HUES6 (cell line): ENCODE measurements at regions not wholly inside any gene's neighbourhood (a gene's known extent, or its start where the extent isn't known, plus 50 kb on each side); places are given as distances from the start of the nearest gene placed in this dataset.

Source experiments
- H3K27ac ChIP-seq: 2 replicates; pipeline ENCODE4 v1.7.0; 2013; ENCODE audit warnings: low read depth, mild to moderate bottlenecking, low read length, inconsistent platforms
- H3K27me3 ChIP-seq: 2 replicates; pipeline ENCODE4 v1.6.1; 2013; ENCODE audit warnings: low read length; ENCODE audit not compliant: control insufficient read depth, insufficient read depth
- H3K36me3 ChIP-seq: 2 replicates; pipeline ENCODE4 v1.6.1; 2013; ENCODE audit warnings: low read length; ENCODE audit not compliant: control insufficient read depth, insufficient read depth
- H3K4me1 ChIP-seq: 2 replicates; pipeline ENCODE4 v1.6.1; 2013; ENCODE audit warnings: low read length; ENCODE audit not compliant: control insufficient read depth, insufficient read depth
- H3K4me3 ChIP-seq: 2 replicates; pipeline ENCODE4 v1.5.1; 2013; ENCODE audit warnings: low read depth, low read length
- H3K9ac ChIP-seq: one replicate; pipeline ENCODE4 v1.6.1; 2013; ENCODE audit warnings: mild to moderate bottlenecking, low read length
- H3K9me3 ChIP-seq: 2 replicates; pipeline ENCODE4 v1.6.1; 2013; ENCODE audit warnings: low read depth, low read length; ENCODE audit not compliant: control insufficient read depth, insufficient read depth

DNA sequence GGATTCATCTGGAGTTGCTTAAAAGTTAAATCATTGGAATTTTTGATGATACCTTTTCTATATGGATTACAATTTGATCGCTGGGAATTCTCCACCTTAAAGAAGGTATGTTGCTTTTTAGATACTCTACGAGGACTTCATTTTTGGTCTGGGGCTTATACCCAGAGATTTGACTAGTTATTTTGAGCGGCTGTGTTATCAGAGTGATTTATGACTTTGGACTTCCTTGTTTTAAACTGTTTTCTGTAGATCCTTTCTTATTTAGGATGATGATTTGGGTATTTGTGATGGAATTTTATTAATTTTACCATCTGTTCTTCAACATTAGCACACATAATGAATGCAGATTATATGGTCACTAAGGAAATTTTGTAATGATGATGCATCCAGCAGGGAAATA lies 75.2 kb downstream of the SOX4 start:
- Histone ChIP-seq H3K4me1 (peaks cover 27% of the 10 kb centered on the region), H3K36me3 (peaks cover 25% of the 10 kb centered on the region), H3K27ac (no peak overlapping the region), H3K9me3 (no peaks in the 10 kb centered on the region), H3K4me3 (peak overlapping the region; percentile 82), H3K27me3 (peaks cover 18% of the 10 kb centered on the region), H3K9ac (no peak overlapping the region)

DNA sequence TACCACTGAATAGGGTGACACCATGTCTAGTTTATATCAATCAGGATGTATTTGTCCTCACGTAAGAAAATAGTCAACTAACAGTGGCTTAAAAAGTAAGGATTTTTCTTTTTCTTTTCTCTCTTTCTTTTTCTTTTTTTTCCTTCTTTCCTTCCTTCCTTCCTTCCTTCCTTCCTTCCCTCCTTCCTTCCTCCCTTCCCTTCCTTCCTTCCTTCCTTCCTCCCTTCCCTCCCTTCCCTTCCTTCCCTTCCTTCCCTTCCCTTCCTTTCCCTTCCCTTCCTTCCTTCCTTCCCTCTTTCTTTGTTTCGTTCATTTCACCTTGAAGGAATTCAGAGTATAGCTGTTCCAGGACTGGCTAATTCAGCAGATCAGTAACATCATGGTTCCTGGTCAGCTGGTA lies 83.2 kb downstream of the SOX4 start:
- Histone ChIP-seq H3K27me3 (no peaks in the 10 kb centered on the region), H3K27ac (no peak overlapping the region), H3K36me3 (peaks cover 21% of the 10 kb centered on the region), H3K9ac (no peak overlapping the region), H3K9me3 (no peaks in the 10 kb centered on the region), H3K4me3 (no peak overlapping the region), H3K4me1 (peaks cover 11% of the 10 kb centered on the region)

DNA sequence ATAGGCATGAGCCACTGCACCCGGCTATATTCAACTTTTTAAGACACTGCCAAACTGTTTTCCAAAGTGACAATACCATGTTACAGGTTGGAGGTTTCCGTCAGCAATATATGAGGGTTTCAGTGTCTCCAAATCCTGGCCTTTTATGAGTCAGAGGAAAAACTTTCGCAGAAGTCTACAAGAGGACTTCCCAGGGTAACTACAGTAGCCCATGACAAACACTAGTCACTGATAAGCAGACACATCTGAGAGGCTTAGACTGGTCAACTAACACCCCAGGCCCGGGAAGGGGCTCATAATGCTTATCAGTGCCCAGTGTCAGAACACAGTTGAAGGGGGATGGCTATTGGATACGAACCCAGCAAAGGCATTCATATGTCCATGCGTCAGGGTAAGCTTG lies 85.4 kb downstream of the SOX4 start:
- H3K36me3 ChIP-seq = peaks cover 31% of the 10 kb centered on the region
- H3K27me3 ChIP-seq = no peaks in the 10 kb centered on the region
- H3K9ac ChIP-seq = no peak overlapping the region
- H3K4me3 ChIP-seq = no peak overlapping the region
- H3K4me1 ChIP-seq = peaks cover 11% of the 10 kb centered on the region
- H3K27ac ChIP-seq = no peak overlapping the region
- H3K9me3 ChIP-seq = no peaks in the 10 kb centered on the region

DNA sequence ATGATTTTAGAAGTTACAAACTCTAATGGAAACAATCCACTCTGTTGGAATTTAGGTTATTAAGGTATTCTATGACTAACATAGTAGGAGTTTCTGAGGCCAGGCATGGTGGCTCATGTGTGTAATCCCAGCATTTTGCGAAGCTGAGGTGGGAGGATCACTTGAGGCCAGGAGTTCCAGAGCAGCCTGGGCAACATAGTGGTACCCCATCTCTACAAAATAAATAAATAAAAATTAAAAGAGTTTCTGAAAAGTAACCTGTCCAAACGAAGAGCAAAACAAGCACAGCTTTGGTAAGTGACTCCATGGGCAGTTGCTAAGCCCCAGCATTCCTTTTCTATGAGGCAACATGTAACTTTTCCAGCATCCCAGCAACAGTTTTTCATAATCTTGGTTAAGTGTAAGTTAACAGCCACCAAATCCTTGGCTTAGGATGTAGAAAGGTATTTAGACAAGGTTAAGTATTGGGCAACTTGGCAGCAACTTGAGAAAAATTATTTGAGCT lies 86.3 kb downstream of the SOX4 start:
- H3K9me3 ChIP-seq = no peaks in the 10 kb centered on the region
- H3K27me3 ChIP-seq = no peaks in the 10 kb centered on the region
- H3K4me3 ChIP-seq = no peak overlapping the region
- H3K36me3 ChIP-seq = peaks cover 31% of the 10 kb centered on the region
- H3K4me1 ChIP-seq = peaks cover 11% of the 10 kb centered on the region
- no peak overlapping the region for H3K9ac ChIP-seq
- no peak overlapping the region for H3K27ac ChIP-seq

DNA sequence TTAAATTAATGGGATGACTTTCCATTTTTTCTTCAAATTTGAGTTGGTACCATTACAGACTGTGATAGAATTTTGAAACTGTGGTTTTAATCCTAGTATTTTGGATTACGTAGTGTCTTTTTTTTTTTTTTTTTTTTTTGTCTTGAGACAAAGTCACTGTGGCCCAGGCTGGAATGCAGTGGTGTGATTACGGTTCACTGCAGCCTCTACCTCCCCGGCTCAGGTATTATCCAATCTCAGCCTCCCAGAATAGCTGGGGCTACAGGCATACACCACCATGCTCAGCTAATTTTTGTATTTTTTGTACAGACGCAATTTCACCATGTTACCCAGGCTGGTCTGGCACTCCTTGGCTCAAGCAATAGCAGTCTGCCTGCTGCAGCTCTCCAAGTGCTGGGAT lies 87.1 kb downstream of the SOX4 start:
- H3K27me3 ChIP-seq = no peaks in the 10 kb centered on the region
- no peak overlapping the region for H3K27ac ChIP-seq
- no peak overlapping the region for H3K4me3 ChIP-seq
- H3K9me3 ChIP-seq = no peaks in the 10 kb centered on the region
- peaks cover 39% of the 10 kb centered on the region for H3K36me3 ChIP-seq
- no peak overlapping the region for H3K9ac ChIP-seq
- H3K4me1 ChIP-seq = peaks cover 11% of the 10 kb centered on the region

DNA sequence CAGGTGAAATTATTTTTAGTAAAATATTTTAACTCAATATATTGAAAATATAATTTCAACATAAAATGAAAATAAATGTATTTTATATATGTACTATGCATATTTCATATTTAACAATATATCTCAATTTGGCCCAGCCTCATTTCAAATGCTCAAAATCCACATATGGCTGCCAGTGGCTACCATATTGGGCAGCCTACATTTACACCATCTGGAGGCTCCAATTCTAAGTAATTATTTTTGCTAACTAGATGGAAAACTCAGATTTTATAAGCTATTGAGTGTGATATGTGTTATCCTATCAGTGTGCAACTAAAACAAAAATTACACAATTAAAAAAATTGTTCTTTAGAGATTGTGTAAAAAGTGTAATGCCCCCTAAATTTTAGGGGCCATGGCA lies 96.9 kb downstream of the SOX4 start:
- Histone ChIP-seq H3K27ac (no peak overlapping the region), H3K9ac (no peak overlapping the region), H3K4me1 (peaks cover 32% of the 10 kb centered on the region), H3K36me3 (peaks cover 24% of the 10 kb centered on the region), H3K9me3 (peaks cover 14% of the 10 kb centered on the region), H3K27me3 (no peaks in the 10 kb centered on the region), H3K4me3 (no peak overlapping the region)

DNA sequence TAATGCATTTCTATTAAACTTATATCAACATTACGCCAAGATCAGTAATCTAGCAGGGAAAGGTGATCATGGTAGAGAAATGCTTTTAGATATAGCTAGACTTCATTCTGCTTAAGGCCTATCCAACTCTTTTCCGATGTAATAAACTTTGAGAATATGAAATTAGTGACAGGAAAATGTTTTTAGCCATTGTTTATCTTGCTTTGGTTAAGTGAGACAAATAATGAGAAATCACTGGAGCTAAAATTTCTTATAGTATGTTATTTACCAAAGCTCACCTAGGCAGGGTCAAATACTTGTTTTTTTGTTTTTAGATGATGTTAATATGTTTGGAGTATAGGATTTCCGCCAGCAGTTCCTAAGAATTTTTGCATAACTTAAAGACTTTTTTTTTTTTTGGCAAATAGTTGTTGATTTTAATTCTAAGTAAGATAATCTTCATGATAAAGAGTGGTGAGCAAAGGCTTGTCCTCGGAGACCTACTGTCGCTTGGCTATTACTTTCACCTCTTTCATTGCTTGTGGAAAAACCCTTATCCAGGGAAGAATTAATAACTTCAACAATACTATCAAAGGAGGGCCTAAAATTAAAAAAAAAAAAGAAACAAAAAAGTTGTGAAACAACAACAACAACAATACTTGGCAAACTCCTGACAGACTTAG lies 98.3 kb downstream of the SOX4 start:
- peaks cover 12% of the 10 kb centered on the region for H3K9me3 ChIP-seq
- peak overlapping the region; percentile 14; the same call in 1 of the 2 replicates for H3K4me3 ChIP-seq
- peaks cover 14% of the 10 kb centered on the region for H3K36me3 ChIP-seq
- H3K9ac ChIP-seq = no peak overlapping the region
- H3K27ac ChIP-seq = peak overlapping the region; percentile 68
- peaks cover 32% of the 10 kb centered on the region for H3K4me1 ChIP-seq
- H3K27me3 ChIP-seq = no peaks in the 10 kb centered on the region

DNA sequence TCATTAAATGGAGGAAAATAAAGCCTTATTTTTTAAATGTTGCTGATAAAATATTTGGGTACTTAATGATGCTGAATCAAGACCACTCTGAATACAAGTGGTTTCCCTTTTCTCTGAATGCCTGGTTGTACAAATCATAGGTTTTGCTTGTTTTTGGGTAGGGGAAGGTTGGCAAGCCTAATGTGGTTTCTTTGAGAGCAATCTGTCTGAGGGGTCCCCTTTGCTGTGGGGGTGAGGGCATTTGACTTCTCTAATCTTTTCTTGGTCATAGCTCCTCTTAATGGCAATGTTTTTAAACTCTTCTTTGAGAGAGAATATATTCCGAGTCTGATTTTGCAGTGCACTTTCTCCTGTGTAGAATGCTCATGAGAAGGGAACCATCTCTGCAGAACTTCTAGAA lies 99.2 kb downstream of the SOX4 start:
- H3K9me3 ChIP-seq = peaks cover 6% of the 10 kb centered on the region
- H3K4me1 ChIP-seq = peaks cover 32% of the 10 kb centered on the region
- H3K4me3 ChIP-seq = no peak overlapping the region
- H3K36me3 ChIP-seq = peaks cover 12% of the 10 kb centered on the region
- H3K27ac ChIP-seq = peak overlapping the region; percentile 68; the same call in 1 of the 2 replicates
- no peak overlapping the region for H3K9ac ChIP-seq
- H3K27me3 ChIP-seq = no peaks in the 10 kb centered on the region

DNA sequence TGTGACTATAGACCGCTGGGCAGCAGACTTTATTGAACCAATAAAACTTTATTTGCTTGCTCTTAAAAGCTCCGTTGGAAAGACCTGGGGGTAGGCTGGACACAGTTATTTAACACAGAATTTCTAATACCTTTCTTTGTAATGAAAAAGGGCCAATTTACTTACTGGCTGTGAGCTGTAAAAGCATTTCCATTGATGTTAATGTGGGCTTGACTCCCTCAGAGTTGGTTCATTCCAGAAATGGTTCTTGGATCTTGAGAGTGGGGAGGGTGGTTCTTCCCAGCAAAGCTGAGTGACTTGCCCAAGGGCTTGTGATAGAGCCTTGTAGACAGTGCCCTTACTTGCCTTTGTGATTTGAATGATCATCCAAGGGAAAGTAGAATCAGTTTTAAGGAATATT lies 100.6 kb downstream of the SOX4 start:
- peaks cover 5% of the 10 kb centered on the region; the same call in 1 of the 2 replicates for H3K36me3 ChIP-seq
- H3K27ac ChIP-seq = peak overlapping the region; percentile 47; the same call in 1 of the 2 replicates
- no peak overlapping the region for H3K9ac ChIP-seq

DNA sequence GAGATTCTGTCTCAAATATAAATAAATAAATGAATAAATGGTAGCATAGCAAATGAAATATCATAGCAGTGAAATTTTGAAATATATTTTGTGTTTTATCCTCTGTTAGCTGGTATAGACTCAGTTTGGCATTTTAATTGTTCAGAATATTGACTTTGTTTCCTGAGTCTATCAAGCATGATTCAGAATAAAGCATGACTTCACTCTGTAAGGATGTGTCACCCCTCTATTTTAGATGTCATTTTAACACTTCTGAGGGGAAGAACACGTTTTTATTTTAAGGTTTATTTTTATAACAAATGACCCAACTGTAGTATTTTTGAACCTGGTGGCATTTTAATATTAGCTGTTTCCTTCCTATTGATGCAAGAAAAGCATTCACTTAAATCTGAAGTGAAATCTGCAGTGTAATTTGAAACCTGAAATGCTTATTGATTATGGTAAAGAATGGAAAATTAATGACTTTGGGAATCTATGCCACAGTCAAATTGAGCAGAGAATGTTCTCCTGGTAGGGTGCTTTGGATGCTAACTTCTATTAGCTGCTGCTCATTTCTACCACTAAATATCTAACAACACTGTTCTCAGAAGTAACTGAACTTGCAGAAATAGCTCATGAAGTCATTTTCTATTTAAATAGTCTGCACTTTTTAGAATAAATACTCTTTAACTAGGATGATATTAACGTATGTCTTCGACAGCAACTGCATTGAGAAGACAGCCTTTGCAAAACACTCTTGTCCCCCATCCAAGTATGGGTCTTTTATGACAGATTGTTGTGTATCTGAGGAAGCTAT lies 114.2 kb downstream of the SOX4 start:
- H3K27ac ChIP-seq = no peak overlapping the region
- H3K27me3 ChIP-seq = no peaks in the 10 kb centered on the region
- peaks cover 26% of the 10 kb centered on the region for H3K4me1 ChIP-seq
- no peak overlapping the region for H3K4me3 ChIP-seq
- H3K36me3 ChIP-seq = peaks cover 3% of the 10 kb centered on the region; the same call in 1 of the 2 replicates
- no peak overlapping the region for H3K9ac ChIP-seq
- no peaks in the 10 kb centered on the region; the same call in 1 of the 2 replicates for H3K9me3 ChIP-seq

More for the DNA sequence above, 100.6 kb downstream of the SOX4 start:
- Histone ChIP-seq H3K4me3 (no peak overlapping the region), H3K4me1 (peaks cover 32% of the 10 kb centered on the region), H3K9me3 (no peaks in the 10 kb centered on the region), H3K27me3 (no peaks in the 10 kb centered on the region)

DNA sequence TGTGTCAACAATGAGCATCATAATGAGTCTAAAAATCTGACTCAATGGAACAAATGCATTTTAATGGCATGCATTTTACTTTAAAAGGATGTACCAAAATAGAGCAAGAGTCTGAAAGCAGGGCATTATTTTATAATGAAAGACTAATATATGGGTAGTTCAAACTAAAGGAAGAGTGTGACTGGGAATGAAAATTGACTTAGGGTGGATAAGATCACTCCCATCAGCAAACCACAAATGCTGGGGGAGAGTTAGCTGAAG lies 114.7 kb downstream of the SOX4 start:
- Histone ChIP-seq H3K27ac (no peak overlapping the region), H3K9ac (no peak overlapping the region), H3K36me3 (peaks cover 3% of the 10 kb centered on the region; the same call in 1 of the 2 replicates)

More for the DNA sequence above, 114.7 kb downstream of the SOX4 start:
- no peaks in the 10 kb centered on the region for H3K27me3 ChIP-seq
- peaks cover 28% of the 10 kb centered on the region for H3K4me1 ChIP-seq
- H3K4me3 ChIP-seq = no peak overlapping the region
- no peaks in the 10 kb centered on the region; the same call in 1 of the 2 replicates for H3K9me3 ChIP-seq
